ENCODE measurements at regions not wholly inside any gene's neighbourhood (a gene's known extent, or its start where the extent isn't known, plus 50 kb on each side); places are given as distances from the start of the nearest gene placed in this dataset.

DNA sequence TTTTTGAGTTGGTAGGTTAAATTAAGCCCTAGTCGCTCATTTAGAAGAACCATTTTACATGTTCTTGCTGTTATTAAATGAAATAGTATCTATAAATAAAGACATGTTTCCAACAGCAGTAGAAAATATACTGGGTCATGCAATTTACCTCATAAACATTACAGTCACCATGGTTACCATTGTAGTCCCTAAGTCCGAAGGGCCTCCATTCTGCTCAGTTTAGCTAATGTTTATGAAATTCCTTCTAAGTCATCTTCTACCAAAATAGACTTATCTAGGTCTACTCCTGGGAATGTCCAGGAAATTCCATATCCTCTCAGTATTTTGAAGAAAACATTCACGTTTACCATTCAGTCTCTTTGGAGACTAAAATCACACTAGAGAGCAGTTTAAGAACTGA, 292.5 kb upstream of the DCAF8L1 start:
- in situ Hi-C loops (cut with MboI) (no loop called here), intact Hi-C loops (cut with micrococcal nuclease; ENCODE audit: unreplicated experiment) (no loop called here)
- Histone ChIP-seq H2AFZ (ENCODE audit: control insufficient read depth, low read depth, low read length) (no peak overlapping the region), H3K9ac (ENCODE audit: control insufficient read depth, insufficient read depth, low read length) (no peak overlapping the region), H3K4me2 (ENCODE audit: control insufficient read depth, insufficient read depth) (no peak overlapping the region), H3K9me3 (replicated peaks; ENCODE audit: control insufficient read depth, insufficient read depth, low read length) (no peaks in the 10 kb centered on the region), H3K27ac (ENCODE audit: control insufficient read depth, insufficient read depth) (no peak overlapping the region), H4K20me1 (ENCODE audit: control insufficient read depth, insufficient read depth) (no peaks in the 10 kb centered on the region), H3K4me1 (ENCODE audit: control insufficient read depth, insufficient read depth, low read length) (no peaks in the 10 kb centered on the region), H3K27me3 (replicated peaks in 1 of 2; ENCODE audit: control insufficient read depth in 2 of 2, insufficient read depth in 2 of 2, low read length in 1 of 2) (no peaks in the 10 kb centered on the region), H3K4me3 (no peak overlapping the region), H3K79me2 (ENCODE audit: control insufficient read depth, insufficient read depth, low read length) (no peaks in the 10 kb centered on the region), H3K36me3 (ENCODE audit: control insufficient read depth in 2 of 2, insufficient read depth in 2 of 2, low read length in 1 of 2) (no peaks in the 10 kb centered on the region)
- no TSS peak for BruUV-seq (replicated peaks)
- ChIA-PET CTCF (no interaction called here), RAD21 (ENCODE audit: unreplicated experiment) (no interaction called here), POLR2A (no interaction called here), SMC1A (ENCODE audit: uncharacterized antibody, unreplicated experiment) (no interaction called here)
- DNase-seq (ENCODE audit: low read depth, low spot score) (no peak), FAIRE-seq (no peak), ATAC-seq (no peak)
- 17% methylated on average over 3 of the region's 3 CpGs for WGBS (ENCODE audit: insufficient coverage, insufficient replicate concordance, low lambda C conversion rate, missing lambda C conversion rate)
- TF ChIP-seq IKZF1 (conservative IDR thresholded peaks at IDR 0.05) (no peak), TARDBP (IDR thresholded peaks at IDR 0.05; ENCODE audit: borderline replicate concordance) (no peak), NR2C2 (IDR thresholded peaks at IDR 0.05; ENCODE audit: borderline replicate concordance, control insufficient read depth, insufficient read length, low read depth) (no peak), ZNF274 (IDR thresholded peaks at IDR 0.05; ENCODE audit: insufficient read depth, insufficient read length) (no peak), DPF2 (IDR thresholded peaks at IDR 0.05) (no peak), SP1 (IDR thresholded peaks at IDR 0.05; ENCODE audit: low read depth, low read length) (no peak)

DNA sequence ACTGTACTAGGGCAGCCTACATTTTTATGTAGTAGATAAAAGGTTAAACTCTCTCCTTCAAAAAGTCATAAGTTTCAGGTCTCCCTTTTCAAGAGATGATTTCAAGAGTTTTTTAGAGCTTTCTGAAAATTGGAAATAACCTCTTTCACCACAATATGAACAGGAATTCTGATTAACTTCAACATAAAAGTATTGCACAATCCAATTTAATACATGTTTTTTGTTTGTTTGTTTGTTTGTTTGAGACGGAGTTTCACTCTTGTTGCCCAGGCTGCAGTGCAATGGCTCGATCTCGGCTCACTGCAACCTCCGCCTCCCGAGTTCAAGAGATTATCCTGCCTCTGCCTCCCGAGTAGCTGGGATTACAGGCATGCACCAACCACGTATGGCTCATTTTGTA, 265.4 kb upstream of the DCAF8L1 start:
- Histone ChIP-seq H3K4me2 (ENCODE audit: control insufficient read depth, insufficient read depth) (no peak overlapping the region), H3K9ac (ENCODE audit: control insufficient read depth, insufficient read depth, low read length) (no peak overlapping the region), H3K4me3 (no peak overlapping the region), H4K20me1 (ENCODE audit: control insufficient read depth, insufficient read depth) (no peaks in the 10 kb centered on the region), H3K79me2 (ENCODE audit: control insufficient read depth, insufficient read depth, low read length) (no peaks in the 10 kb centered on the region), H3K27ac (ENCODE audit: control insufficient read depth, insufficient read depth) (no peak overlapping the region), H3K36me3 (ENCODE audit: control insufficient read depth in 2 of 2, insufficient read depth in 2 of 2, low read length in 1 of 2) (no peaks in the 10 kb centered on the region), H3K9me3 (replicated peaks; ENCODE audit: control insufficient read depth, insufficient read depth, low read length) (no peaks in the 10 kb centered on the region), H3K4me1 (ENCODE audit: control insufficient read depth, insufficient read depth, low read length) (no peaks in the 10 kb centered on the region), H2AFZ (ENCODE audit: control insufficient read depth, low read depth, low read length) (no peak overlapping the region), H3K27me3 (replicated peaks in 1 of 2; ENCODE audit: control insufficient read depth in 2 of 2, insufficient read depth in 2 of 2, low read length in 1 of 2) (no peaks in the 10 kb centered on the region)
- ChIA-PET POLR2A (no interaction called here), RAD21 (ENCODE audit: unreplicated experiment) (no interaction called here), CTCF (no interaction called here), SMC1A (ENCODE audit: uncharacterized antibody, unreplicated experiment) (no interaction called here)
- BruUV-seq (replicated peaks) = no TSS peak
- in situ Hi-C loops (cut with MboI) = no loop called here
- intact Hi-C loops (cut with micrococcal nuclease; ENCODE audit: unreplicated experiment) = no loop called here
- ATAC-seq = no peak
- WGBS (ENCODE audit: insufficient coverage, insufficient replicate concordance, low lambda C conversion rate, missing lambda C conversion rate) = 49% methylated on average over 7 of the region's 7 CpGs
- no peak for DNase-seq (ENCODE audit: low read depth, low spot score)
- no peak for FAIRE-seq
- TF ChIP-seq, protein P1, sequence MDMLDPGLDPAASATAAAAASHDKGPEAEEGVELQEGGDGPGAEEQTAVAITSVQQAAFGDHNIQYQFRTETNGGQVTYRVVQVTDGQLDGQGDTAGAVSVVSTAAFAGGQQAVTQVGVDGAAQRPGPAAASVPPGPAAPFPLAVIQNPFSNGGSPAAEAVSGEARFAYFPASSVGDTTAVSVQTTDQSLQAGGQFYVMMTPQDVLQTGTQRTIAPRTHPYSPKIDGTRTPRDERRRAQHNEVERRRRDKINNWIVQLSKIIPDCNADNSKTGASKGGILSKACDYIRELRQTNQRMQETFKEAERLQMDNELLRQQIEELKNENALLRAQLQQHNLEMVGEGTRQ (IDR thresholded peaks at IDR 0.05; ENCODE audit: borderline replicate concordance, low read depth, low read length) = no peak
- TF ChIP-seq POLR2A (IDR thresholded peaks at IDR 0.05; ENCODE audit: low read depth, low read length) = no peak
- no peak for TF ChIP-seq MYC (IDR thresholded peaks at IDR 0.05; ENCODE audit: insufficient read depth, insufficient read length, insufficient replicate concordance, low read length, severe bottlenecking)
- TF ChIP-seq CUX1 (IDR thresholded peaks at IDR 0.05; ENCODE audit: insufficient replicate concordance, low read depth, low read length) = no peak
- no peak for TF ChIP-seq MEF2B (IDR thresholded peaks at IDR 0.05; ENCODE audit: partially characterized antibody, poor library complexity, severe bottlenecking)

All from GM12878 (cell line).